ENCODE measurements at regions not wholly inside any gene's neighbourhood (a gene's known extent, or its start where the extent isn't known, plus 50 kb on each side); places are given as distances from the start of the nearest gene placed in this dataset.

GRCh38 chr9:18410983-18411382 lies 63.0 kb upstream of the ADAMTSL1 start:
- no peak for DNase-seq (ENCODE audit: low read depth)
- no peak overlapping the region for H3K4me3 ChIP-seq (ENCODE audit: low read depth, low read length)
- TF ChIP-seq, protein P1, sequence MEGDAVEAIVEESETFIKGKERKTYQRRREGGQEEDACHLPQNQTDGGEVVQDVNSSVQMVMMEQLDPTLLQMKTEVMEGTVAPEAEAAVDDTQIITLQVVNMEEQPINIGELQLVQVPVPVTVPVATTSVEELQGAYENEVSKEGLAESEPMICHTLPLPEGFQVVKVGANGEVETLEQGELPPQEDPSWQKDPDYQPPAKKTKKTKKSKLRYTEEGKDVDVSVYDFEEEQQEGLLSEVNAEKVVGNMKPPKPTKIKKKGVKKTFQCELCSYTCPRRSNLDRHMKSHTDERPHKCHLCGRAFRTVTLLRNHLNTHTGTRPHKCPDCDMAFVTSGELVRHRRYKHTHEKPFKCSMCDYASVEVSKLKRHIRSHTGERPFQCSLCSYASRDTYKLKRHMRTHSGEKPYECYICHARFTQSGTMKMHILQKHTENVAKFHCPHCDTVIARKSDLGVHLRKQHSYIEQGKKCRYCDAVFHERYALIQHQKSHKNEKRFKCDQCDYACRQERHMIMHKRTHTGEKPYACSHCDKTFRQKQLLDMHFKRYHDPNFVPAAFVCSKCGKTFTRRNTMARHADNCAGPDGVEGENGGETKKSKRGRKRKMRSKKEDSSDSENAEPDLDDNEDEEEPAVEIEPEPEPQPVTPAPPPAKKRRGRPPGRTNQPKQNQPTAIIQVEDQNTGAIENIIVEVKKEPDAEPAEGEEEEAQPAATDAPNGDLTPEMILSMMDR (IDR thresholded peaks at IDR 0.05; ENCODE audit: insufficient read depth, low read length) = no peak

- TF ChIP-seq, protein P1 (IDR thresholded peaks at IDR 0.05; ENCODE audit: insufficient read depth, low read length) = no peak
These were observed 52.6 kb upstream of the ADAMTSL1 start for GRCh38 chr9:18421391-18421790.

DNA sequence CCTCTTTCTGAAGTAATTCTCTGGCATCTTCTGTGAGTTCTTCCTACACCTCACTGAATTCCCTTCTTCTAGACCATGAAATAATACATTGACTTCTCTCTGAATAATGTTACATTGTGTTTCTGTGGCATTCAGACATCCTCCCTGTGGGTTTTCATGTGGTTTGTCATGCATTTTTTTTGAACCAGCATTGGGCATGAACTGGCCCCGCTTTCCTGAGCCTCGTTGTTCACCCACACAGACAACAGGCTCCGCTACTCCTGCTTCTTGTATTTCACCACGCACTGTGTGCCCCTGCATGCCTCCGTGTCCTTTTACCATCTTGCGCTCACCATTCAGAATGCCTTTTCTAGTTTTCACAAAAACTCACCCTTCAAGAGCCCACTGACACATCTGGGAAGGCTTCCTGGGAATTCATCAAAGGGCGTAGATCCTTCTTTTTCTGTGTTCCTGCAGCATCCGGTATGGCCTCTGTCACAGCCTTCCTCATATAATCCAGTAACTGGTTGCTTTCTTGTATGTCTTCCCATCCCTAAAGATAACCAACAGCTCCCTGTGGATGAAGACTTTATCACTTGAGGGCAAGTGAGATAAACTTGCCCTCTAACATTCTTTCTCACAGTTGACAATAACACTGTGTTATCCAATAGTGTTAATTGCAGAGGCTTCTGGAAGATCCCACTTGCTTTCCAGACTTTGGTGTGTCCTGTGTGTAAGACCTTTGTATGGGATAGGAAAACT lies 51.5 kb upstream of the ADAMTSL1 start:
- H3K4me3 ChIP-seq (ENCODE audit: low read depth, low read length) = no peak overlapping the region
- TF ChIP-seq, protein P1 (IDR thresholded peaks at IDR 0.05; ENCODE audit: insufficient read depth, low read length) = no peak
- no peak for DNase-seq (ENCODE audit: low read depth)

More at GRCh38 chr9:18421391-18421790, 52.6 kb upstream of the ADAMTSL1 start:
- no peak overlapping the region for H3K4me3 ChIP-seq (ENCODE audit: low read depth, low read length)
- no peak for DNase-seq (ENCODE audit: low read depth)

GRCh38 chr9:18423791-18424531 lies 50.0 kb upstream of the ADAMTSL1 start:
- H3K4me3 ChIP-seq (ENCODE audit: low read depth, low read length) = no peak overlapping the region
- DNase-seq (ENCODE audit: low read depth) = no peak
- TF ChIP-seq, protein P1 (IDR thresholded peaks at IDR 0.05; ENCODE audit: insufficient read depth, low read length) = no peak

All from fibroblast of the aortic adventitia (primary cell).